ENCODE measurements at regions not wholly inside any gene's neighbourhood (a gene's known extent, or its start where the extent isn't known, plus 50 kb on each side); places are given as distances from the start of the nearest gene placed in this dataset.

- no peak for TF ChIP-seq CTCF (IDR thresholded peaks at IDR 0.05)
- no peak for TF ChIP-seq POLR2A (IDR thresholded peaks at IDR 0.05)
- no peak for TF ChIP-seq POLR2AphosphoS5 (IDR thresholded peaks at IDR 0.05)
- TF ChIP-seq EP300 (IDR thresholded peaks at IDR 0.05): no peak
Observed at GRCh38 chr6:15171026-15171425, 74.8 kb upstream of the JARID2 start.

Data from upper lobe of left lung (tissue), 4 donors.